ENCODE measurements at regions not wholly inside any gene's neighbourhood (a gene's known extent, or its start where the extent isn't known, plus 50 kb on each side); places are given as distances from the start of the nearest gene placed in this dataset.

DNA sequence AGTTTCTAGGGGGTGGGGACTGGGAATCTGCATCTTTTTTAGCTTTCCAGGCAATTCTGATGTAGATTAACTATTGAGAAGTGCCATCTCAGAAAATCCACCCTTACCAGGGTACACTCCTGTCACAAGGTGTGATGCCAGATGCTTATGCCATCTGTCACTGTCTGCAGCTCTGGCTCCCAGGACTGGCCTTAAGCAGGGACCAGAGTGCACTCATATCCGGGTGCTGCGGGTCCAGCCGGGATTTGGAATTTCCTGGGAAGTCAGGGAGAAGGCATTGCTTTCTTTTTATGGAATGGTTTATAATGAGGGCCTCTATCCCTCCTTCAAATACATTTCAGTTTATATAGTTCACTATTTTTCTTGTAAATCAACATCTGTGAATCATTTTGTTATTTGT, 92.6 kb downstream of the TMEM174 start:
- DNase-seq (ENCODE audit: low spot score) = peak; percentile 73

- no peak for DNase-seq (ENCODE audit: low spot score)
These were observed 91.6 kb downstream of the TMEM174 start for GRCh38 chr5:73264631-73265030.

- no peak for DNase-seq (ENCODE audit: low spot score)
These were observed 90.2 kb downstream of the TMEM174 start for GRCh38 chr5:73263001-73263710.

DNA sequence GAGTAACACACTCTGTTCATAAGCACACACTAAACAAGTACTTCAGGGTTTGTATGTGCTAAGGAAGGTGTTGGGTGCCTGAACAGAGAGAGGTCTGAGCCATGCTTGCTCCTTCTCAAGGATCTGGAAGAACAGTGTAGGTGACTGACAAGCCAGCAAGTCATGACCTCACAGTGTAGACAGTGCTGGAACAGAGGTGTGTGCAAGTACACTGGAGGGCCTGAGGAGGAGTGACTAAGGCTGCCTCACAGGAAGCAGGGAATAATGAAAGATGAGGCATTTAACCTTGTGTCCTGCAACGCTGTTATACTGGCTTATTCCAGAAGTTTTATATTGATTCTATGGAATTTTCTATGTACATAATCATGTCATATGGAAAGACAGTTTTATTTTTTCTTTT, 83.9 kb downstream of the TMEM174 start:
- no peak for DNase-seq (ENCODE audit: low spot score)

DNA sequence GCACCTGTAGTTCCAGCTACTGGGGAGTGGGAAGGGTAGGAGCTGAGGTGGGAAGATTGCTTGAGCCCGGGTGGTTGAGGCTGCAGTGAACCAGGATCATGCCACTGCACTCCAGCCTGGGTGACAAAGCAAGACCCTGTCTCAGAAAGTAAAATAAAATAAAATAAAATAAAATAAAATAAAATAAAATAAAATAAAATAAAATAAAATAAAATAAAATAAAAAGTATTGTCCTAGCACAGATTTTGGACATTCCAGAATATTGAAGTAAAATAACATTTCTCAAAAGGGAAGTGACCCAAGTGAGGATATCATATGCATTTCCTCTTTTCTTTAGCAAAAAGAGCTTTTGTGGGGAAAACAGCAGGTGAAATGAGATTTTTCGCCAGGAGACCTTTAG, 83.5 kb downstream of the TMEM174 start:
- DNase-seq (ENCODE audit: low spot score) = no peak

GRCh38 chr5:73256012-73256411, 83.0 kb downstream of the TMEM174 start:
- no peak for DNase-seq (ENCODE audit: low spot score)

DNA sequence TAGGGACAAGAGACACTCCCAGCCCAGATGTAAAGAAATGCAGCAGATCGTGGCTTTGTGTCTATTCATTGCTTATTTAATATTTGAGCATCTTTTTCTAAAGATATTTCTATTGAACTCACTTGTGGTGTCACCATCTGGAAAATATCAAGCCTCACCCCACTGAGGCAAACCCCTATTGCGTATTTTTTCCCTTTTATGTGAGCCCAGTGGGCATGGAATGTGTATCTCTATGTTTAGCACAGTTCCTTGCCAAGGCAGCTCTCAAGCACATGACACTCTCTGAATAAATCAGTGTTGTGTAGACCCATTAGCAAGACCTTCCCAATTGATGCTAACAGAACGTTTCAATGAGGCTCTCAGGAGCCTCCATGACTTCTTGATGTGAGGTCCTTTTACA, 81.6 kb downstream of the TMEM174 start:
- no peak for DNase-seq (ENCODE audit: low spot score)

GRCh38 chr5:73253047-73253660, 80.2 kb downstream of the TMEM174 start:
- DNase-seq (ENCODE audit: low spot score) = no peak

DNA sequence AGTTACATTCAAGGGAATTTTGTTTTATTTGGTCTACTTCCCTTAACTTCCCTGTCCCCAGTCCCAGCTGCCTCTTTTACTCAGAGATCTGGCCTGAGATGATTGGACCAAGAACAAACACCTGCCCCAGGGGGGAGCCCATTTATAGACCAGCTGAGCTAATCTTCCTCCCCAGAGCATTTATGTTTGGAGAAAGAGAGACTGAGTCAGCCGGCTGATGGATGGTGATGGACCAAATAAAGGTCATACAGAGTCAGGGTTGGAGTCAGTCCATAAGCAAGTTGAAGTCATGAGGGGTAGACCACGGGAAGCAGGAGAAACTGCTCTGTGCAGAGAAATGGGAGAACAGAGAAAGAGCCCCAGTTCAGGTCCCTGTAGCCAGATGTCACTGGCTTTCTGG, 77.7 kb downstream of the TMEM174 start:
- DNase-seq (ENCODE audit: low spot score) = no peak

DNA sequence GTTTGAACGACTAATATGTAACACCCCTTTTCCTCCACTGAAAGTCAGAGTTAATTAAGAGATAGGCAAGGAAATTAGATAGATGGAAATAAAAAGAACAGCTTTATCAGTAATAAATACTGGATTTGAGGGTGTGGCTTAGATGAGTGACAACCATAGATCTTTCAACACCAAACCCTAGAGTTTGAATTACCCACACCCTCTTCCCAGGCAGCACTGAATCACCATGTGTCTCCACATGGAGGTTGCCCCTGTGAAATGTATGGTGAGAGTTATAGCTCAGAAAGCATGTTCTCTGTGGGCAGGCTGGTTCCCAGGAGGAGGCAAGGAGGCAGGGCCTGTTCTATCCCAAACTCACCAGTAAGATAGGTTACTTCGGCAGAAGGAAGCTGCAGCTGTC, 69.7 kb downstream of the TMEM174 start:
- DNase-seq (ENCODE audit: low spot score) = no peak

- DNase-seq (ENCODE audit: low spot score) = no peak
These were observed 65.9 kb downstream of the TMEM174 start for GRCh38 chr5:73238873-73239272.

- no peak for DNase-seq (ENCODE audit: low spot score)
These were observed 63.6 kb downstream of the TMEM174 start for GRCh38 chr5:73236541-73237128.

DNA sequence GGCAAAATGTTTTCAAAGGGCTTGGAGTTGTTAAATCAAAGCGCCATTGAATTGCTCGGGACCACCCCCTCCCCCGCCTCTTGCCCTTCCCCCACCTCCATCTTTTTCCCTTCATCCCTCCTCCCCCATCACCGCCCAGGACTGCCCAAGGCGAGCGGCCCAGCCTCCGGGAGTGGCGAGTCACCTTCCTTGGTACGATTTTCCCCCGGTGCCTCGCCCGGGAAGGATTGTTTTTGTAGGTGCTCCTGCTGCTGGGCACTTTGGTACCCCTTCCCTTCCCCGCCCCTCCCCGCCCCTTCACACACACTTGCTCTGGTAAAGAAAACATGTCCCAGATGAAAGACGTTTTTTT, 61.2 kb downstream of the TMEM174 start:
- no peak for DNase-seq (ENCODE audit: low spot score)

DNA sequence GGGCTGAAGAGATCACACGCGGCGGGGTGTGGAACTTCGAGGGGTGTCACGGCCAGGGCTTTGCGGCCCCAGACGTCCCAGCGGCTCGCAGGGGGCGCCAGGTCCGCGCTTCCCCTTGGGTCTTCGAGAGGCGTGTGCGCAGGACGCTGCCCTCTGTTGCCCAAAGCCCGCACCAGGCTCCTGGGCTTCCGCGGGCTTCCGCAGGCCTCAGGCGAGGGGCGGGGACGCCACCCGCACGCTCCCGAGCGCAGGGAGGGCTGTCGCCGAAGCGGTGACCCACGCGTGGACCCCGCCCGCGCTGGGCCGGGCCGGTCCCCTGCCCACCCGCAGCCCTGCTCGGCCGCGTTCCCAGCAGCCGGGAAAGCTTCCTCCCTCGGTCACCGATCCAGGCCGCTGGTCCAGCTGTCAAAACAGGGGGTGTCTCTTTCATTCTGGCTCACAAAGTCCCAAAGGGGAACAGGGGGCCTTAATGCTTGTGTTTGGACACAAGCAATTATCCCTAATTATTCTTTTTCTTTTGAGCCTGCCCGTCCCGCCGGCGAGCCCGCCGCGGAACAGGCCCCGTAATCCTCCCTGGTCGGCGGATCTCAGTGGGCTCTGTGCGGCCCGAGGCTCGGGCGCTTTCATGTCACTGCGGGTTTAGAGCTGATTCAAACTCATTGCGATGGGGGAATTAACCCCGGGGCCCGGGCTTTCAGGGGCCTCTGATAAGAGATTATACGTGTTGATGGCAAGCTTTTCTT, 60.6 kb downstream of the TMEM174 start:
- DNase-seq (ENCODE audit: low spot score) = no peak

- DNase-seq (ENCODE audit: low spot score) = no peak
These were observed 60.1 kb downstream of the TMEM174 start for GRCh38 chr5:73233053-73233460.

DNA sequence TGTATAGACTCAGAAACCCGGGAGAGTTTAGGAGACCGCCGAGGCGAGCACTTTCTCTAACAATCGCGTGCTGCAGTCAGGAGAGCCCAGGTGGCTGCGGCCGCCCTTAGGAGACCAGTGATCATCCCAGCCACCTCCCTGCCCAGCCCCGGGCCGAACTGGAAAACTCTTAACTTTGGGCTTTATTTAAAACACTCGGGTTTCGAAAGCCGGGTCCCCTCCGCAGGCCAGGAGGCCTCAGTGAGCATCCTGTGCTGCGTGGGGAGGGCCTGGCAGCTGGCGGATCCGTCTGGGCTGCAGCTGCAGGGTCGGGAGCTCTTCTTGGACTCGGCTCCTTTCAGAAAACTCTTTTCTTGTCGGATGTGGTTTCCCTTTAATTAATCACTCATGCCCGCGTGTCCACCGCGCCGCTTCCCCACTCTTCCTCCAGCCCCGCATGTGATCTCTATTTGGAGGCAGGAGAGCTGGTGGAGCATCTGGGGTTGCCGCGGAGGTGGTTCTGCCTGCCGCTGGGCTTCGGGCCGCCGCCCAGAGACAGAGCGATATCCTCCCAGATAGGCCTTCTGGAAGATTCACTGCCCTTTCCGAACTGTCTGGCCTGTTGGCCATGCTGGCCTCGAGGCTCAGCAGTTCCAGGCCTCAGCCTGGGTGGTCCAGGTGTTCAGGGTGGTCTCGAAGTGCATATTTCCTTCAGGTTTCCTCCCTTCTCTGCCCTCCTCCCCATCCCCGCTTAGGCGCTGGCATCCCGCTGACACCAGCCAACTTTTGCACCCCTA, 59.5 kb downstream of the TMEM174 start:
- no peak for DNase-seq (ENCODE audit: low spot score)

DNA sequence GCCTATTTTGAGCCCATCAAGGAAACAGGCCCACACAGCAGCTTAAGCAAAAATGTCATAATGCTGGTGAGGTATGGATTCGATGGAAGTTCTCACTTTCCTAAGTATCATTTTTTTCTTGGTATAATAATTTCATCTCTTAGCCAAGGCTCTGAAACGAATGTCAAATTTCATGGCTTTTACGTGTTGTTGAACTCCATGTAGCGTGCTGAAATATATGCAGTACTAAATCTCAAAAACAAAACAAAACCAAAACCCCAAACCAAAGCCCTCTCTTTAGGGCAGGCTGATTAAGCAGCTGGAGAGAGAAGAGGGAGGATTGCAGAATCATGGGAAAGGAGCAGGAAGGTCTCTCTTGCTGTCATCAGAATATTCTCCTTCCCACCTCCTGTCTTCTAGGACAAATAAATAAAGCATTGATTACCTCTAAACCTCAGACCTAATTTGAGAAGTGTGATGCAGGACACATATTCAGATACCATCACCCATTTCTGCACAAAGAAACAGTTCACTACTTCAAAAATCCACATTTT, 58.3 kb downstream of the TMEM174 start:
- no peak for DNase-seq (ENCODE audit: low spot score)

DNA sequence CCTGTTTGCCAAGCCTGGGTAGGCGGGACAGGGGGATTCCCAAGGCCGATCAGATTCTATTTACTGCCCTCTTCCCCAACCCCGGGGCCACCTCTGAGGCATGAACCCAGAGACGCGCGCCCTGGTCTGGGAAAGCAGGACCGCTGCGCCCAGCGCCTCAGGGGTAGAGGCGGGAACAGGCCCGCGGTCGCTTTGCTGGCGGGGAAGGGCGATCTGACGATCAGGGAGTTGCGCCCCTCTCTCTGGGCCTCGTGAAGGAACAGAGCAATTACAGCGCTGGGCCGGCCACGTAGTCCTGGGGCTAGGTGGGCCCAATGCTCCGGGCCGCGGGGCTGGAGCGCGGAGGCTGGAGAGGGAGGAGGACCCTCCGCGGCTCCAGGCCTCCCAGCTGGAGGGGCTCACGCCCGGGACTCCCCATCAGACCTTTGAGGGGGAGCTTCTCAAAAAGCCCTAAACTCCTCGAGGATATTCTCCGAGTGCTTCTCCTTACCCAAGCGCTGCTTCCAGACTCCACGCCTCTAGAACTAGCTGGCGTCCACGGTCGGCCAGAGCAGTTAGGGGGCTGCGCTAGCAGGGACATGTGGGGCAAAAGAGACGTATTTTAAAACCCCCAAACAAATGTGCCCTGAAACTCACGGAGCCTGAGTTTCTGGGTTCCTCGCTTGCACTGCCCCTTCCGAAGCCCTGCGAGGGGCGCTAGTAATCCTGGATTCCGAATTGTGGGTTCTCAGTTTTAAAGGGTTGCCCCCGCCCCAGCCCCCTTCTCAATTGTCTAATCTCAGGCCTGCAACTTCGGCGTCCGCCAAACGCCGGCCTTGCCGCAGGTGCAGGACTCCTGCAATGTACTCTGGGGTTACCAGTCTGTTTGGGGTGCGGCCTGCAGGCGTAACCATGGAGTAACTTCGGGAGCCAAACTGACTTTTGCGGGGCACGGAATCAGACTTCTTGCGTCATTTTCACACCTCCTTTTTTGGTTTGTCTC, 57.6 kb downstream of the TMEM174 start:
- DNase-seq (ENCODE audit: low spot score) = no peak

DNA sequence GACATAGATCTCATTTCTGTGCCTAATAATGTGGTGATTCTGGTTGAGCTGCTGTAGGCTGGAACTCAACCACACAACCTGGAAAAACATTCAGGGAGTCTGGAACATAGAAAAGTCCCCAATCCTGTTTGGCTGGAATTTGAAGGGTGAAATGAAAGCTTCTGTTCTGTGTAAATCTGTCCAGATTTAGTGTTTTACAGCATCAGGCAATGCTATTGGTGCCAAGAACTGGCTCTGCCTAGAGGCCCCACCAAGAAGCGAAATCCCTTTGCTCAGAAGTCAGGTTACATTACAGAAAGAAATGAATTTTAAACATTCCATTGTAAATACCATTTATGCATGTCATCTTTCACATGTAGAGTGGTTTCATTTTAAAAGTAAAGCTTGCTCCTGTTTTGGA, 56.3 kb downstream of the TMEM174 start:
- DNase-seq (ENCODE audit: low spot score) = no peak

DNA sequence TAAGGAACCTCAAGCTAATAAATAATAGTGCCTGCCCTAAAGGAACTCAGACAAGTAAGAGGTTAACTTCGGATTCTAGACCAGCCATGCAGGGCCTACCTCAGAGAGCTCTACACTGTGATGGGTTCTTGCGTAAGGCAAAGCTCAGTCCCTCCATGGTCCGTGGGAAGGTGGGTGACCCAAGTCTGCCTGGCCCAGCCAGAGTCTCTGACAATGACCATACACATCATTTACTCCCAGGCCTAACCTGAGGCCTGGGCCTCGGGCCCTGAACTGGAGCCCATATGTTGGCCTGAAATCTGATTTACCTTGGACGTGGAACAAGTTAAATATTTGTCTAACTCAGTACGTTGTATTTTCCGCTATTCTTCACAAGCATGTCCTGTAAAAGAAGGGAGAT, 55.1 kb downstream of the TMEM174 start:
- DNase-seq (ENCODE audit: low spot score) = no peak

All from D341Med (cell line).